HepG2 (cell line): ENCODE measurements at regions not wholly inside any gene's neighbourhood (a gene's known extent, or its start where the extent isn't known, plus 50 kb on each side); places are given as distances from the start of the nearest gene placed in this dataset.

ENCODE experiments used
- ATAC-seq: fragments of 200-7000 bp; cut with Tn5 transposase; 3 replicates; pipeline ENCODE4 v1.9.1; 2020; ENCODE audit warnings: mild to moderate bottlenecking, moderate library complexity
- BruUV-seq: library from RNA; stranded (reverse); fragments of 400-500 nt; replicated peaks from 2 replicates; lab custom pipeline; 2021; lab: Mats Ljungman, UMichigan
- CTCF ChIA-PET: fragments of 300-600 bp; formaldehyde crosslinking; extraction: SDS; loops from one replicate; lab custom pipeline; 2021; ENCODE audit warnings: low total read pairs, inconsistent platforms, low intra/inter-chr PET ratio; lab: Yijun Ruan, JAX
- POLR2A ChIA-PET: fragments of 350-600 bp; sonication (Branson Sonifier 250); formaldehyde crosslinking; loops from one replicate; lab custom pipeline; 2020; ENCODE audit warnings: antibody characterized with exemption, inconsistent platforms; lab: Yijun Ruan, JAX
- DNase-seq: peaks from one replicate; pipeline ENCODE4 v3.0.0-alpha.2; 2015; ENCODE audit warnings: low spot score
- FAIRE-seq: peaks from 3 replicates; lab custom pipeline; 2011; peaks lifted over from hg19 to GRCh38; lab: Jason Lieb, UNC
- H2AFZ ChIP-seq: one replicate; pipeline ENCODE4 v1.6.1; 2011; ENCODE audit warnings: low read length, inconsistent platforms
- H3K27ac ChIP-seq: fragments of 300-600 bp; 3 replicates; pipeline ENCODE4 v1.8.0; 2011; ENCODE audit warnings: mixed run types, mild to moderate bottlenecking, mixed read lengths, low read length, inconsistent platforms; ENCODE audit not compliant: insufficient read depth; ENCODE audit errors: extremely low read length
- H3K27me3 ChIP-seq, 2 experiments: fragments of 200-600 bp in 1 of 2; 2 replicates in 1 of 2; 3 replicates in 1 of 2; pipeline versions ENCODE4 v1.6.0 to v1.8.0; 2011; ENCODE audit warnings: low read length in 2 of 2, mild to moderate bottlenecking in 2 of 2, moderate library complexity in 2 of 2, inconsistent platforms in 1 of 2; ENCODE audit not compliant: insufficient read depth in 2 of 2, control insufficient read depth in 1 of 2
- H3K36me3 ChIP-seq, 2 experiments: fragments of 200-600 bp in 1 of 2; replicated peaks in 1 of 2; 2 replicates in 1 of 2; 3 replicates in 1 of 2; pipeline versions ENCODE4 v1.5.1 to v1.8.0; 2011; ENCODE audit warnings: low read length in 2 of 2, inconsistent platforms in 1 of 2; ENCODE audit not compliant: insufficient read depth in 2 of 2, control insufficient read depth in 1 of 2
- H3K4me1 ChIP-seq: 2 replicates; pipeline ENCODE4 v1.5.1; 2012; ENCODE audit warnings: low read length, inconsistent platforms; ENCODE audit not compliant: insufficient read depth
- H3K4me2 ChIP-seq: 2 replicates; pipeline ENCODE4 v1.6.0; 2011; ENCODE audit warnings: low read depth, low read length, inconsistent platforms
- H3K4me3 ChIP-seq, 3 experiments: fragments of 200-600 bp in 1 of 3; sonication (generic), shearing (Covaris generic) in 1 of 3; replicated peaks in 1 of 3; 2 replicates each; pipeline ENCODE4 v1.5.1; 2011 to 2016; ENCODE audit warnings: low read length in 3 of 3, inconsistent platforms in 2 of 3, low read depth in 2 of 3, mild to moderate bottlenecking in 2 of 3, control low read depth in 1 of 3, mixed read lengths in 1 of 3; ENCODE audit not compliant: insufficient read depth in 1 of 3
- H3K79me2 ChIP-seq: one replicate; pipeline ENCODE4 v1.6.1; 2011; ENCODE audit warnings: low read length, inconsistent platforms; ENCODE audit not compliant: insufficient read depth
- H3K9ac ChIP-seq: 2 replicates; pipeline ENCODE4 v1.6.0; 2011; ENCODE audit warnings: mild to moderate bottlenecking, low read depth, low read length, inconsistent platforms; ENCODE audit not compliant: insufficient read depth
- H3K9me3 ChIP-seq: 2 replicates; pipeline ENCODE4 v1.5.1; 2012; ENCODE audit warnings: mild to moderate bottlenecking, low read length
- H4K20me1 ChIP-seq: 2 replicates; pipeline ENCODE4 v1.6.0; 2011; ENCODE audit warnings: inconsistent platforms, mild to moderate bottlenecking, low read length, moderate library complexity; ENCODE audit not compliant: insufficient read depth
- JDP2 ChIP-seq: sonication (generic); formaldehyde crosslinking; IDR thresholded peaks from 2 replicates; pipeline ENCODE4 v1.8.1; 2022; ENCODE audit warnings: missing genetic modification reagents, borderline replicate concordance
- NFKB2 ChIP-seq: sonication (generic); formaldehyde crosslinking; IDR thresholded peaks from 2 replicates; pipeline ENCODE4 v1.4.0; 2020; ENCODE audit warnings: missing genetic modification reagents, borderline replicate concordance
- TEAD3 ChIP-seq: optimal IDR thresholded peaks from 2 replicates; pipeline ENCODE3; 2016; ENCODE audit warnings: borderline replicate concordance
- U2AF1 ChIP-seq: fragments of 200-400 bp; formaldehyde crosslinking; optimal IDR thresholded peaks from 2 replicates; pipeline ENCODE3; 2017; ENCODE audit warnings: mild to moderate bottlenecking, low read depth, low read length
- ZNF773 ChIP-seq: sonication (generic); formaldehyde crosslinking; IDR thresholded peaks from 2 replicates; pipeline ENCODE4 v1.4.0; 2020; ENCODE audit warnings: missing genetic modification reagents, borderline replicate concordance
- ZNF777 ChIP-seq: sonication (generic); formaldehyde crosslinking; IDR thresholded peaks from 2 replicates; pipeline ENCODE4 v1.4.0; 2020; ENCODE audit warnings: missing genetic modification reagents
- ZNF878 ChIP-seq: sonication (generic); formaldehyde crosslinking; IDR thresholded peaks from 2 replicates; pipeline ENCODE4 v1.8.1; 2023; ENCODE audit warnings: mild to moderate bottlenecking, missing genetic modification reagents, moderate library complexity
- whole genome bisulfite sequencing: methylation state at CpG from one replicate; pipeline ENCODE4 v1.1.6; 2017; ENCODE audit warnings: low lambda C conversion rate; 5-methylcytosine and 5-hydroxymethylcytosine counted together
- in situ Hi-C: cut with HindIII; loops from 2 replicates; pipeline ENCODE4 v1.10.0; 2017; ENCODE audit warnings: low pct_unique_long_range_greater_than_20kb; ENCODE audit not compliant: extremely low pct_ligation_motif_present
- intact Hi-C: fragments of 100-400 bp; cut with micrococcal nuclease; formaldehyde crosslinking; loops from one replicate; pipeline ENCODE4 v1.10.0; 2022; ENCODE audit not compliant: unreplicated experiment
- TF ChIP-seq, protein P1 (sequence below): sonication (generic); formaldehyde crosslinking; IDR thresholded peaks from 2 replicates; pipeline ENCODE4 v1.4.0; 2020; ENCODE audit warnings: mild to moderate bottlenecking, missing genetic modification reagents, borderline replicate concordance

DNA sequence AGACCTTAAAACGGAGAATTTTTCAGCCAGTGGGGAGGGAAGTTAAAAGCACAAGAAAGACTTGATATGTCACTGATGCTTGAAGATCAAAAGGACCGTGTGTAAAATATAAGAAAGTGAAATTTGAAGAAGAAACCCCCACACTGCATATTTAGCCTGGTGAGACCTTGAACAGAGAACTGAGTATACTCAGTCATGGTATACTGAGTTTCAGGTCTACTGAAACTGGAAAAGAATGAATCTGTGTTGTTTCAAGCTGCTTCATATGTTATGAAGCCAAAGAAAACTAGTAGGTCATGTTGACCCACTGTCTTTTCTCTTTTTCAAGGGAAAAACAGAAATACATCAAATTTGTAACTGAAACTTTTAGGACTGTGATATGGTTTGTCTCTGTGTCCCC lies 443.8 kb upstream of the GJE1 start:
- no peak overlapping the region for H3K27ac ChIP-seq
- FAIRE-seq (no peak), ATAC-seq (no peak), DNase-seq (no peak)
- no peaks in the 10 kb centered on the region for H4K20me1 ChIP-seq
- POLR2A ChIA-PET = no interaction called here
- no peaks in the 10 kb centered on the region for H3K36me3 ChIP-seq
- in situ Hi-C loops (no loop called here), intact Hi-C loops (no loop called here)
- H3K79me2 ChIP-seq = no peaks in the 10 kb centered on the region
- H3K4me2 ChIP-seq = no peak overlapping the region
- H3K27me3 ChIP-seq = no peaks in the 10 kb centered on the region
- 0% methylated on average over 2 of the region's 2 CpGs for WGBS
- H3K4me1 ChIP-seq = no peaks in the 10 kb centered on the region
- CTCF ChIA-PET = no interaction called here
- H3K9me3 ChIP-seq = no peaks in the 10 kb centered on the region
- TF ChIP-seq, protein P1, sequence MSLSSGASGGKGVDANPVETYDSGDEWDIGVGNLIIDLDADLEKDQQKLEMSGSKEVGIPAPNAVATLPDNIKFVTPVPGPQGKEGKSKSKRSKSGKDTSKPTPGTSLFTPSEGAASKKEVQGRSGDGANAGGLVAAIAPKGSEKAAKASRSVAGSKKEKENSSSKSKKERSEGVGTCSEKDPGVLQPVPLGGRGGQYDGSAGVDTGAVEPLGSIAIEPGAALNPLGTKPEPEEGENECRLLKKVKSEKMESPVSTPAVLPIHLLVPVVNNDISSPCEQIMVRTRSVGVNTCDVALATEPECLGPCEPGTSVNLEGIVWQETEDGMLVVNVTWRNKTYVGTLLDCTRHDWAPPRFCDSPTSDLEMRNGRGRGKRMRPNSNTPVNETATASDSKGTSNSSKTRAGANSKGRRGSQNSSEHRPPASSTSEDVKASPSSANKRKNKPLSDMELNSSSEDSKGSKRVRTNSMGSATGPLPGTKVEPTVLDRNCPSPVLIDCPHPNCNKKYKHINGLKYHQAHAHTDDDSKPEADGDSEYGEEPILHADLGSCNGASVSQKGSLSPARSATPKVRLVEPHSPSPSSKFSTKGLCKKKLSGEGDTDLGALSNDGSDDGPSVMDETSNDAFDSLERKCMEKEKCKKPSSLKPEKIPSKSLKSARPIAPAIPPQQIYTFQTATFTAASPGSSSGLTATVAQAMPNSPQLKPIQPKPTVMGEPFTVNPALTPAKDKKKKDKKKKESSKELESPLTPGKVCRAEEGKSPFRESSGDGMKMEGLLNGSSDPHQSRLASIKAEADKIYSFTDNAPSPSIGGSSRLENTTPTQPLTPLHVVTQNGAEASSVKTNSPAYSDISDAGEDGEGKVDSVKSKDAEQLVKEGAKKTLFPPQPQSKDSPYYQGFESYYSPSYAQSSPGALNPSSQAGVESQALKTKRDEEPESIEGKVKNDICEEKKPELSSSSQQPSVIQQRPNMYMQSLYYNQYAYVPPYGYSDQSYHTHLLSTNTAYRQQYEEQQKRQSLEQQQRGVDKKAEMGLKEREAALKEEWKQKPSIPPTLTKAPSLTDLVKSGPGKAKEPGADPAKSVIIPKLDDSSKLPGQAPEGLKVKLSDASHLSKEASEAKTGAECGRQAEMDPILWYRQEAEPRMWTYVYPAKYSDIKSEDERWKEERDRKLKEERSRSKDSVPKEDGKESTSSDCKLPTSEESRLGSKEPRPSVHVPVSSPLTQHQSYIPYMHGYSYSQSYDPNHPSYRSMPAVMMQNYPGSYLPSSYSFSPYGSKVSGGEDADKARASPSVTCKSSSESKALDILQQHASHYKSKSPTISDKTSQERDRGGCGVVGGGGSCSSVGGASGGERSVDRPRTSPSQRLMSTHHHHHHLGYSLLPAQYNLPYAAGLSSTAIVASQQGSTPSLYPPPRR = no peak
- no peak overlapping the region for H3K4me3 ChIP-seq
- no peak overlapping the region for H2AFZ ChIP-seq
- no TSS peak for BruUV-seq
- H3K9ac ChIP-seq = no peak overlapping the region

GRCh38 chr6:141685416-141685815 lies 447.3 kb upstream of the GJE1 start:
- intact Hi-C loops = no loop called here
- no TSS peak for BruUV-seq
- WGBS = 3% methylated on average over 1 of the region's 1 CpG
- H3K27me3 ChIP-seq = no peaks in the 10 kb centered on the region
- FAIRE-seq (no peak), ATAC-seq (no peak), DNase-seq (no peak)
- H4K20me1 ChIP-seq = no peaks in the 10 kb centered on the region
- H3K9ac ChIP-seq = no peak overlapping the region
- H3K27ac ChIP-seq = no peak overlapping the region
- no peaks in the 10 kb centered on the region for H3K79me2 ChIP-seq
- H3K9me3 ChIP-seq = no peaks in the 10 kb centered on the region
- ChIA-PET POLR2A (no interaction called here), CTCF (no interaction called here)
- TF ChIP-seq TEAD3 (CRISPR knock-in tag) (no peak), ZNF878 (no peak), ZNF777 (no peak), ZNF773 (no peak), NFKB2 (CRISPR knock-in tag) (no peak), JDP2 (CRISPR knock-in tag) (no peak), U2AF1 (no peak)
- no peak overlapping the region for H3K4me3 ChIP-seq
- no peak overlapping the region for H2AFZ ChIP-seq
- H3K4me1 ChIP-seq = no peaks in the 10 kb centered on the region
- H3K36me3 ChIP-seq = no peaks in the 10 kb centered on the region
- no peak overlapping the region for H3K4me2 ChIP-seq
- in situ Hi-C loops = no loop called here
